ENCODE measurements at regions not wholly inside any gene's neighbourhood (a gene's known extent, or its start where the extent isn't known, plus 50 kb on each side); places are given as distances from the start of the nearest gene placed in this dataset.

DNA sequence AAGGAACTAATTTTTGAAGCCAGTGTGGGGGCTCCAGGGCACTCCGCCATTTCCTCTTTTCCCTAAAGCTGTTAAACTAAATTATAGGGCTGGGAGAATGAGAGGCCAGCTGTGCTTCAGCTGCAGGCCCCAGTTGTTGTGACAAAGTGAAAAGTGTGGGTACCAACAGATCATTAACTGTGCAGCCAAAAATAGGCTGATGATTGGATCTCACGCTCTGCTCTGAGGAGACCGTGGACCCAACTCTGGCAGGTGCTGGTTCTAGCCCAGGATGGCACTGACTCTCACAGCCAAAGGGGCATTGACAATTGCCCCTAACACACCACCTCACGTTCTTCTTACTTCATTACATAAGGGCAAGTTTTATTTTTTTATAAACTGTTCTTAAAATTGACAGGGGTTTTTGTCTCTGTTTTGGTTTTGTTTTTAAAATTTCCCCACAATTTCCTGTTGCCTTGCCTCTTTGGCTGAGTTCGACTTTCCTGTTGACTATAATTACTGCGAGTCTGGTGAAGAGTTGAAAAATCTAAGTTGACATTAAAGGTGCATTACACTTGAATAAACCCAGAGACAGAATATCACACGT, 391.0 kb downstream of the FGF9 start (continued):
- TF ChIP-seq, protein P1, sequence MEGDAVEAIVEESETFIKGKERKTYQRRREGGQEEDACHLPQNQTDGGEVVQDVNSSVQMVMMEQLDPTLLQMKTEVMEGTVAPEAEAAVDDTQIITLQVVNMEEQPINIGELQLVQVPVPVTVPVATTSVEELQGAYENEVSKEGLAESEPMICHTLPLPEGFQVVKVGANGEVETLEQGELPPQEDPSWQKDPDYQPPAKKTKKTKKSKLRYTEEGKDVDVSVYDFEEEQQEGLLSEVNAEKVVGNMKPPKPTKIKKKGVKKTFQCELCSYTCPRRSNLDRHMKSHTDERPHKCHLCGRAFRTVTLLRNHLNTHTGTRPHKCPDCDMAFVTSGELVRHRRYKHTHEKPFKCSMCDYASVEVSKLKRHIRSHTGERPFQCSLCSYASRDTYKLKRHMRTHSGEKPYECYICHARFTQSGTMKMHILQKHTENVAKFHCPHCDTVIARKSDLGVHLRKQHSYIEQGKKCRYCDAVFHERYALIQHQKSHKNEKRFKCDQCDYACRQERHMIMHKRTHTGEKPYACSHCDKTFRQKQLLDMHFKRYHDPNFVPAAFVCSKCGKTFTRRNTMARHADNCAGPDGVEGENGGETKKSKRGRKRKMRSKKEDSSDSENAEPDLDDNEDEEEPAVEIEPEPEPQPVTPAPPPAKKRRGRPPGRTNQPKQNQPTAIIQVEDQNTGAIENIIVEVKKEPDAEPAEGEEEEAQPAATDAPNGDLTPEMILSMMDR (conservative IDR thresholded peaks at IDR 0.05; ENCODE audit: low read depth in 2 of 2), result no peak
- TF ChIP-seq POLR2AphosphoS5 (IDR thresholded peaks at IDR 0.05; ENCODE audit: low read depth), result no peak
- TF ChIP-seq ZNF331 (CRISPR knock-in tag; IDR thresholded peaks at IDR 0.05; ENCODE audit: low read depth), result no peak
- TF ChIP-seq, protein P2, sequence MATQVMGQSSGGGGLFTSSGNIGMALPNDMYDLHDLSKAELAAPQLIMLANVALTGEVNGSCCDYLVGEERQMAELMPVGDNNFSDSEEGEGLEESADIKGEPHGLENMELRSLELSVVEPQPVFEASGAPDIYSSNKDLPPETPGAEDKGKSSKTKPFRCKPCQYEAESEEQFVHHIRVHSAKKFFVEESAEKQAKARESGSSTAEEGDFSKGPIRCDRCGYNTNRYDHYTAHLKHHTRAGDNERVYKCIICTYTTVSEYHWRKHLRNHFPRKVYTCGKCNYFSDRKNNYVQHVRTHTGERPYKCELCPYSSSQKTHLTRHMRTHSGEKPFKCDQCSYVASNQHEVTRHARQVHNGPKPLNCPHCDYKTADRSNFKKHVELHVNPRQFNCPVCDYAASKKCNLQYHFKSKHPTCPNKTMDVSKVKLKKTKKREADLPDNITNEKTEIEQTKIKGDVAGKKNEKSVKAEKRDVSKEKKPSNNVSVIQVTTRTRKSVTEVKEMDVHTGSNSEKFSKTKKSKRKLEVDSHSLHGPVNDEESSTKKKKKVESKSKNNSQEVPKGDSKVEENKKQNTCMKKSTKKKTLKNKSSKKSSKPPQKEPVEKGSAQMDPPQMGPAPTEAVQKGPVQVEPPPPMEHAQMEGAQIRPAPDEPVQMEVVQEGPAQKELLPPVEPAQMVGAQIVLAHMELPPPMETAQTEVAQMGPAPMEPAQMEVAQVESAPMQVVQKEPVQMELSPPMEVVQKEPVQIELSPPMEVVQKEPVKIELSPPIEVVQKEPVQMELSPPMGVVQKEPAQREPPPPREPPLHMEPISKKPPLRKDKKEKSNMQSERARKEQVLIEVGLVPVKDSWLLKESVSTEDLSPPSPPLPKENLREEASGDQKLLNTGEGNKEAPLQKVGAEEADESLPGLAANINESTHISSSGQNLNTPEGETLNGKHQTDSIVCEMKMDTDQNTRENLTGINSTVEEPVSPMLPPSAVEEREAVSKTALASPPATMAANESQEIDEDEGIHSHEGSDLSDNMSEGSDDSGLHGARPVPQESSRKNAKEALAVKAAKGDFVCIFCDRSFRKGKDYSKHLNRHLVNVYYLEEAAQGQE (IDR thresholded peaks at IDR 0.05; ENCODE audit: unreplicated experiment), result no peak

DNA sequence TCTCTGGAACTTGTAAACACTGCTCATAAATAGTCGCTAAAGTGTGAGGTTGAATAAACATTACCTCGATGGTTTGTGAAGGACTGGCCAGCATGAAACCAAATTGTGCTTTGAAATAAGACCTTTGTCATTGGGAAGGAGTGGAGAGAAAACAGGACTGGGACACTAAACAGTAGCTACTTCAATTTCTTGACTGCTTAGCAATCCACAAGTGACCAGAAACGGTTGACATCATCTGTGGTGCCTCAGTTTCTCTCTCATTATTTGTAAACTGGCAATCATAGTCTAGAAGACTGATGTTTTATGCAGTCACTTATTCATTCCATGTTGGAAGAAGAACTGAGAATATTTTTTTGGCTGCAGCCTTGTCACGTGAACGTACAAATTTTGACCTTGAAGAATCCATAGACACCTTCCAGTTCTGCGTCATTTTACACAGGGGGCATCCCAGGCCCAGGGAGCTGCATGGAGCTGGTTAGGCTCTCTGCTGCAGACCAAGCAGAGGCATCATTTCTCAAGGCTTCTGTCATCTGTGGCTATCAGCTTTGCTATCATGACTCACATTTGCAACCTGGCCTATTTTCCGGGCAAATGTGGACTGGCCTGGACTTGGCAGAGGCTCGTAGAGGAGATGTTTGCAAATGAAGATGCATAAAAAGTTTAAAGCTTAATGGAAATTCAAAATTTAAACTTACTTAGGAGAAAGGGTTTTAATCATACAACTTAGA, 391.8 kb downstream of the FGF9 start:
- DNase-seq (ENCODE audit: low spot score), result no peak
- TF ChIP-seq EZH2phosphoT487 (IDR thresholded peaks at IDR 0.05; ENCODE audit: unreplicated experiment) (no peak), ZNF114 (CRISPR knock-in tag; IDR thresholded peaks at IDR 0.05) (no peak), CREB1 (CRISPR knock-in tag; IDR thresholded peaks at IDR 0.05; ENCODE audit: low read depth) (no peak), STAT1 (IDR thresholded peaks at IDR 0.05; ENCODE audit: unreplicated experiment) (no peak)
- TF ChIP-seq, protein P3, sequence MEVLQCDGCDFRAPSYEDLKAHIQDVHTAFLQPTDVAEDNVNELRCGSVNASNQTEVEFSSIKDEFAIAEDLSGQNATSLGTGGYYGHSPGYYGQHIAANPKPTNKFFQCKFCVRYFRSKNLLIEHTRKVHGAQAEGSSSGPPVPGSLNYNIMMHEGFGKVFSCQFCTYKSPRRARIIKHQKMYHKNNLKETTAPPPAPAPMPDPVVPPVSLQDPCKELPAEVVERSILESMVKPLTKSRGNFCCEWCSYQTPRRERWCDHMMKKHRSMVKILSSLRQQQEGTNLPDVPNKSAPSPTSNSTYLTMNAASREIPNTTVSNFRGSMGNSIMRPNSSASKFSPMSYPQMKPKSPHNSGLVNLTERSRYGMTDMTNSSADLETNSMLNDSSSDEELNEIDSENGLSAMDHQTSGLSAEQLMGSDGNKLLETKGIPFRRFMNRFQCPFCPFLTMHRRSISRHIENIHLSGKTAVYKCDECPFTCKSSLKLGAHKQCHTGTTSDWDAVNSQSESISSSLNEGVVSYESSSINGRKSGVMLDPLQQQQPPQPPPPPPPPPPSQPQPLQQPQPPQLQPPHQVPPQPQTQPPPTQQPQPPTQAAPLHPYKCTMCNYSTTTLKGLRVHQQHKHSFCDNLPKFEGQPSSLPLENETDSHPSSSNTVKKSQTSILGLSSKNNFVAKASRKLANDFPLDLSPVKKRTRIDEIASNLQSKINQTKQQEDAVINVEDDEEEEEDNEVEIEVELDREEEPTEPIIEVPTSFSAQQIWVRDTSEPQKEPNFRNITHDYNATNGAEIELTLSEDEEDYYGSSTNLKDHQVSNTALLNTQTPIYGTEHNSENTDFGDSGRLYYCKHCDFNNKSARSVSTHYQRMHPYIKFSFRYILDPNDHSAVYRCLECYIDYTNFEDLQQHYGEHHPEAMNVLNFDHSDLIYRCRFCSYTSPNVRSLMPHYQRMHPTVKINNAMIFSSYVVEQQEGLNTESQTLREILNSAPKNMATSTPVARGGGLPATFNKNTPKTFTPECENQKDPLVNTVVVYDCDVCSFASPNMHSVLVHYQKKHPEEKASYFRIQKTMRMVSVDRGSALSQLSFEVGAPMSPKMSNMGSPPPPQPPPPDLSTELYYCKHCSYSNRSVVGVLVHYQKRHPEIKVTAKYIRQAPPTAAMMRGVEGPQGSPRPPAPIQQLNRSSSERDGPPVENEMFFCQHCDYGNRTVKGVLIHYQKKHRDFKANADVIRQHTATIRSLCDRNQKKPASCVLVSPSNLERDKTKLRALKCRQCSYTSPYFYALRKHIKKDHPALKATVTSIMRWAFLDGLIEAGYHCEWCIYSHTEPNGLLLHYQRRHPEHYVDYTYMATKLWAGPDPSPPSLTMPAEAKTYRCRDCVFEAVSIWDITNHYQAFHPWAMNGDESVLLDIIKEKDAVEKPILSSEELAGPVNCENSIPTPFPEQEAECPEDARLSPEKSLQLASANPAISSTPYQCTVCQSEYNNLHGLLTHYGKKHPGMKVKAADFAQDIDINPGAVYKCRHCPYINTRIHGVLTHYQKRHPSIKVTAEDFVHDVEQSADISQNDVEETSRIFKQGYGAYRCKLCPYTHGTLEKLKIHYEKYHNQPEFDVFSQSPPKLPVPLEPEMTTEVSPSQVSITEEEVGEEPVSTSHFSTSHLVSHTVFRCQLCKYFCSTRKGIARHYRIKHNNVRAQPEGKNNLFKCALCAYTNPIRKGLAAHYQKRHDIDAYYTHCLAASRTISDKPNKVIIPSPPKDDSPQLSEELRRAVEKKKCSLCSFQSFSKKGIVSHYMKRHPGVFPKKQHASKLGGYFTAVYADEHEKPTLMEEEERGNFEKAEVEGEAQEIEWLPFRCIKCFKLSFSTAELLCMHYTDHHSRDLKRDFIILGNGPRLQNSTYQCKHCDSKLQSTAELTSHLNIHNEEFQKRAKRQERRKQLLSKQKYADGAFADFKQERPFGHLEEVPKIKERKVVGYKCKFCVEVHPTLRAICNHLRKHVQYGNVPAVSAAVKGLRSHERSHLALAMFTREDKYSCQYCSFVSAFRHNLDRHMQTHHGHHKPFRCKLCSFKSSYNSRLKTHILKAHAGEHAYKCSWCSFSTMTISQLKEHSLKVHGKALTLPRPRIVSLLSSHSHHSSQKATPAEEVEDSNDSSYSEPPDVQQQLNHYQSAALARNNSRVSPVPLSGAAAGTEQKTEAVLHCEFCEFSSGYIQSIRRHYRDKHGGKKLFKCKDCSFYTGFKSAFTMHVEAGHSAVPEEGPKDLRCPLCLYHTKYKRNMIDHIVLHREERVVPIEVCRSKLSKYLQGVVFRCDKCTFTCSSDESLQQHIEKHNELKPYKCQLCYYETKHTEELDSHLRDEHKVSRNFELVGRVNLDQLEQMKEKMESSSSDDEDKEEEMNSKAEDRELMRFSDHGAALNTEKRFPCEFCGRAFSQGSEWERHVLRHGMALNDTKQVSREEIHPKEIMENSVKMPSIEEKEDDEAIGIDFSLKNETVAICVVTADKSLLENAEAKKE (CRISPR knock-in tag; IDR thresholded peaks at IDR 0.05), result no peak
- TF ChIP-seq, protein P4, sequence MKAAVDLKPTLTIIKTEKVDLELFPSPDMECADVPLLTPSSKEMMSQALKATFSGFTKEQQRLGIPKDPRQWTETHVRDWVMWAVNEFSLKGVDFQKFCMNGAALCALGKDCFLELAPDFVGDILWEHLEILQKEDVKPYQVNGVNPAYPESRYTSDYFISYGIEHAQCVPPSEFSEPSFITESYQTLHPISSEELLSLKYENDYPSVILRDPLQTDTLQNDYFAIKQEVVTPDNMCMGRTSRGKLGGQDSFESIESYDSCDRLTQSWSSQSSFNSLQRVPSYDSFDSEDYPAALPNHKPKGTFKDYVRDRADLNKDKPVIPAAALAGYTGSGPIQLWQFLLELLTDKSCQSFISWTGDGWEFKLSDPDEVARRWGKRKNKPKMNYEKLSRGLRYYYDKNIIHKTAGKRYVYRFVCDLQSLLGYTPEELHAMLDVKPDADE (IDR thresholded peaks at IDR 0.05), result no peak

More for the DNA sequence above, 391.8 kb downstream of the FGF9 start:
- no peak overlapping the region for H3K27ac ChIP-seq (ENCODE audit: low read depth)
- no peaks in the 10 kb centered on the region for H3K27me3 ChIP-seq (ENCODE audit: insufficient read depth)
- ATAC-seq, result no peak
- no peaks in the 10 kb centered on the region for H3K27me3 Mint-ChIP-seq (ENCODE audit: insufficient read depth, low read depth, poor library complexity)
- peaks cover 17% of the 10 kb centered on the region for H3K9me2 ChIP-seq (ENCODE audit: insufficient read depth)
- H3K4me1 Mint-ChIP-seq, result peaks cover 33% of the 10 kb centered on the region
- no peak overlapping the region for H3K27ac Mint-ChIP-seq
- no peaks in the 10 kb centered on the region for H3F3A ChIP-seq (replicated peaks; ENCODE audit: low read depth)
- H3K4me3 Mint-ChIP-seq, result no peak overlapping the region
- no peak overlapping the region for H3K4me2 ChIP-seq
- H3K4me1 ChIP-seq (ENCODE audit: insufficient read depth), result peaks cover 8% of the 10 kb centered on the region
- H3K36me3 ChIP-seq (ENCODE audit: insufficient read depth), result no peaks in the 10 kb centered on the region; the same call in 1 of the 2 replicates
- H3K79me2 ChIP-seq (replicated peaks; ENCODE audit: insufficient read depth), result peaks cover 12% of the 10 kb centered on the region; the same call in 1 of the 2 replicates
- no peak overlapping the region for H3K4me3 ChIP-seq
- H2AFZ ChIP-seq, result no peak overlapping the region
- H4K20me1 ChIP-seq (replicated peaks; ENCODE audit: insufficient read depth), result no peaks in the 10 kb centered on the region; the same call in 1 of the 2 replicates
- no peaks in the 10 kb centered on the region; the same call in 1 of the 3 replicates for H3K9me3 Mint-ChIP-seq
- no peaks in the 10 kb centered on the region for H3K36me3 Mint-ChIP-seq (ENCODE audit: low read depth)

Measured in GM23338 (cell line).